ENCODE measurements at regions not wholly inside any gene's neighbourhood (a gene's known extent, or its start where the extent isn't known, plus 50 kb on each side); places are given as distances from the start of the nearest gene placed in this dataset.

GRCh38 chr21:35510957-35511695, 462.0 kb upstream of the RUNX1 start:
- peaks cover 0 to 3% (median 0%) of the 10 kb centered on the region in 4 donors for H3K9me3 ChIP-seq (ENCODE audit: control insufficient read depth in 4 of 4, insufficient read depth in 3 of 4, low read length in 3 of 4)
- peaks cover 0 to 10% (median 0%) of the 10 kb centered on the region in 5 donors for H3K4me1 ChIP-seq (ENCODE audit: control insufficient read depth in 5 of 5, insufficient read depth in 5 of 5, low read length in 5 of 5)
- no peaks in the 10 kb centered on the region for H3K36me3 ChIP-seq (ENCODE audit: control insufficient read depth in 4 of 4, insufficient read depth in 4 of 4, low read length in 4 of 4)
- ATAC-seq (ENCODE audit: insufficient read depth, low FRiP score) = no peak
- H3K27me3 ChIP-seq (ENCODE audit: control insufficient read depth in 3 of 3, insufficient read depth in 3 of 3, low read length in 2 of 3) = no peaks in the 10 kb centered on the region
- 75 to 84% methylated on average over 6 of the region's 6 CpGs for WGBS, 2 donors
- no peak for DNase-seq
- H3K27ac ChIP-seq (ENCODE audit: low read depth in 1 of 2, low read length in 1 of 2) = no peak overlapping the region
- H3K9ac ChIP-seq (ENCODE audit: insufficient read depth in 1 of 2, low read length in 2 of 2) = no peak overlapping the region
- no peak overlapping the region for H3K4me3 ChIP-seq
- TF ChIP-seq CTCF (IDR thresholded peaks at IDR 0.05; ENCODE audit: control extremely low read depth, extremely low read depth) = no peak

- no peak for TF ChIP-seq CTCF (IDR thresholded peaks at IDR 0.05; ENCODE audit: control extremely low read depth, extremely low read depth)
- peaks cover 0 to 3% (median 0%) of the 10 kb centered on the region in 4 donors for H3K9me3 ChIP-seq (ENCODE audit: control insufficient read depth in 4 of 4, insufficient read depth in 3 of 4, low read length in 3 of 4)
- ATAC-seq (ENCODE audit: insufficient read depth, low FRiP score) (no peak), DNase-seq (no peak)
- H3K27ac ChIP-seq (ENCODE audit: low read depth in 1 of 2, low read length in 1 of 2) = no peak overlapping the region
- peaks cover 0 to 10% (median 0%) of the 10 kb centered on the region in 5 donors for H3K4me1 ChIP-seq (ENCODE audit: control insufficient read depth in 5 of 5, insufficient read depth in 5 of 5, low read length in 5 of 5)
- 90 to 98% methylated on average over 2 of the region's 2 CpGs for WGBS, 2 donors
- no peak overlapping the region for H3K9ac ChIP-seq (ENCODE audit: insufficient read depth in 1 of 2, low read length in 2 of 2)
- no peak overlapping the region for H3K4me3 ChIP-seq
- no peaks in the 10 kb centered on the region for H3K27me3 ChIP-seq (ENCODE audit: control insufficient read depth in 3 of 3, insufficient read depth in 3 of 3, low read length in 2 of 3)
- H3K36me3 ChIP-seq (ENCODE audit: control insufficient read depth in 4 of 4, insufficient read depth in 4 of 4, low read length in 4 of 4) = no peaks in the 10 kb centered on the region
Measured at GRCh38 chr21:35510294-35510693, 461.2 kb upstream of the RUNX1 start.

DNA sequence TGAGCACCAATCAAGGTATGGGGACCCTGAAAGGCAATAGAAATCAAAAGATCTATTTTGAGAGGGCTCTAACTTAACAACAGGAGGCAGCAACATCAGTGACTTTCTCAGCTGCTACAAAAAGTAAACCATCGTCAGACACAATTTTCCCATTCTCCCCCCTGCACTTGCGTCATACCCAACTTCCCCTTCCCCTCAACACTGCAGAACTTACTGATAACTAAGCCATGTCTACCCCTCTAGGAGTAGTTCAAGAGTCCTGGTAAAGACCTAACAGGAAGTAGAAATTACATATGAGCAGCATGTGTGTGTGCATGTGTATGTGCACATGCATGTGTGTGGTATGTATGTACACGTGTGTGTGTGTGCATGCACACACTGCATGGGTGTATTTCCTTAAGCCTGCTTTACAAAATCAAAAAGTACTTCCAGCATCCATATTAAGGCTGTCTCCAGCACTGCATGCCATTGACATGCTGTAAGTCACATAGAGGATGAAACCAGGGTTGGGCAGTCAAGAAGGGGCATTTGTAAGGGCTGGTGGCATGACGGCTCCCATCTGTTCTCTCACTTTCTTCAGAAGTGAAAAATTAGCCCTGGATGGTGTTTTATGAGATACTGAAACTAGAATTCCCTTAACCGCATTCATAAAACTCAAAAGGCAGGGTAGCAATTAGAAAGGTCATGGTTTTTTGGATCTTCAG, 460.1 kb upstream of the RUNX1 start:
- DNase-seq = peak in 1 of 3 donors; percentile 28
- Histone ChIP-seq H3K27ac (ENCODE audit: low read depth in 1 of 2, low read length in 1 of 2) (peak overlapping the region in 1 of 2 donors; percentile 24), H3K4me1 (ENCODE audit: control insufficient read depth in 5 of 5, insufficient read depth in 5 of 5, low read length in 5 of 5) (peaks cover 0 to 10% (median 0%) of the 10 kb centered on the region in 5 donors), H3K9me3 (ENCODE audit: control insufficient read depth in 4 of 4, insufficient read depth in 3 of 4, low read length in 3 of 4) (peaks cover 0 to 3% (median 0%) of the 10 kb centered on the region in 4 donors), H3K9ac (ENCODE audit: insufficient read depth in 1 of 2, low read length in 2 of 2) (no peak overlapping the region), H3K27me3 (ENCODE audit: control insufficient read depth in 3 of 3, insufficient read depth in 3 of 3, low read length in 2 of 3) (no peaks in the 10 kb centered on the region), H3K4me3 (no peak overlapping the region), H3K36me3 (ENCODE audit: control insufficient read depth in 4 of 4, insufficient read depth in 4 of 4, low read length in 4 of 4) (no peaks in the 10 kb centered on the region)
- WGBS, 2 donors = 49 to 71% methylated on average over 5 of the region's 5 CpGs
- no peak for TF ChIP-seq CTCF (IDR thresholded peaks at IDR 0.05; ENCODE audit: control extremely low read depth, extremely low read depth)
- ATAC-seq (ENCODE audit: insufficient read depth, low FRiP score) = no peak
